ENCODE measurements at regions not wholly inside any gene's neighbourhood (a gene's known extent, or its start where the extent isn't known, plus 50 kb on each side); places are given as distances from the start of the nearest gene placed in this dataset.

DNA sequence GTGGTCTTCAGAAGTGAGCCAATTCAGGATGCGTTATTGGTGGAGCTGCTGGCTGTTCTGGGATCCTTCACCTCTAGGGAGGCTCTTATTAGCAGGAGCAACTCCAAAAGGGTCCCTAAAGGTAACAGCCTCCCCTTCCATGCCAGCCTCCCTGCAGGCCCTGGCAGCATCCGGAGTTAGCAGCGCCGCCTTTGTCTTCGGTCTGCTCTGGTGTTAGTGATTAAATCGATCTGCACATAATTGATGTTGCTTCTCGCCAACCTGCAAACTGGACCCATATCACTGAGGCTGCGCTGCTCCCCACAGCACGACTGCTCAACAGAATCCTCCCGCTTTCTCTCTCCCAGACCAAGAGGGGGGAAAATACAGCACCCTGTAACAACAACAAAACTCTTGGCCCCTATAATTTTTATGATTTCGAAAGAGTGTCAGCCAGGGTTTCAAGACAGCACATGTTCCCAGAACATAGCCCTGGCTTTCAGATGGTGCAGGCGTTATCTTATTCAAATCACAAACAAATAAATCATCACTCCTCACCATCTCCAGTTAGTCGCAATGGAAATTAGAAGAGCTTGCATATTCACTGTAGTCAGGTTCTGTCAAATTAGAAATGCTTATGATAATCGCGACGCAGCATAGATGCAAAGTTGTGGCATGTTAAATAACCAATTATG, 76.0 kb downstream of the IRX3 start:
- TF ChIP-seq POLR2A (IDR thresholded peaks at IDR 0.05) (no peak), EP300 (IDR thresholded peaks at IDR 0.05) (no peak)
- TF ChIP-seq, protein P1, sequence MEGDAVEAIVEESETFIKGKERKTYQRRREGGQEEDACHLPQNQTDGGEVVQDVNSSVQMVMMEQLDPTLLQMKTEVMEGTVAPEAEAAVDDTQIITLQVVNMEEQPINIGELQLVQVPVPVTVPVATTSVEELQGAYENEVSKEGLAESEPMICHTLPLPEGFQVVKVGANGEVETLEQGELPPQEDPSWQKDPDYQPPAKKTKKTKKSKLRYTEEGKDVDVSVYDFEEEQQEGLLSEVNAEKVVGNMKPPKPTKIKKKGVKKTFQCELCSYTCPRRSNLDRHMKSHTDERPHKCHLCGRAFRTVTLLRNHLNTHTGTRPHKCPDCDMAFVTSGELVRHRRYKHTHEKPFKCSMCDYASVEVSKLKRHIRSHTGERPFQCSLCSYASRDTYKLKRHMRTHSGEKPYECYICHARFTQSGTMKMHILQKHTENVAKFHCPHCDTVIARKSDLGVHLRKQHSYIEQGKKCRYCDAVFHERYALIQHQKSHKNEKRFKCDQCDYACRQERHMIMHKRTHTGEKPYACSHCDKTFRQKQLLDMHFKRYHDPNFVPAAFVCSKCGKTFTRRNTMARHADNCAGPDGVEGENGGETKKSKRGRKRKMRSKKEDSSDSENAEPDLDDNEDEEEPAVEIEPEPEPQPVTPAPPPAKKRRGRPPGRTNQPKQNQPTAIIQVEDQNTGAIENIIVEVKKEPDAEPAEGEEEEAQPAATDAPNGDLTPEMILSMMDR (IDR thresholded peaks at IDR 0.05), result no peak
- H3K36me3 ChIP-seq, result no peaks in the 10 kb centered on the region
- H3K27ac ChIP-seq, result no peak overlapping the region
- H3K9me3 ChIP-seq, result no peaks in the 10 kb centered on the region
- no peaks in the 10 kb centered on the region for H3K4me1 ChIP-seq
- no peak overlapping the region for H3K4me3 ChIP-seq
- no peak for DNase-seq (ENCODE audit: low spot score in 2 of 2)
- WGBS, 2 donors, result 81 to 84% methylated on average over 16 of the region's 16 CpGs
- H3K27me3 ChIP-seq, result no peaks in the 10 kb centered on the region

DNA sequence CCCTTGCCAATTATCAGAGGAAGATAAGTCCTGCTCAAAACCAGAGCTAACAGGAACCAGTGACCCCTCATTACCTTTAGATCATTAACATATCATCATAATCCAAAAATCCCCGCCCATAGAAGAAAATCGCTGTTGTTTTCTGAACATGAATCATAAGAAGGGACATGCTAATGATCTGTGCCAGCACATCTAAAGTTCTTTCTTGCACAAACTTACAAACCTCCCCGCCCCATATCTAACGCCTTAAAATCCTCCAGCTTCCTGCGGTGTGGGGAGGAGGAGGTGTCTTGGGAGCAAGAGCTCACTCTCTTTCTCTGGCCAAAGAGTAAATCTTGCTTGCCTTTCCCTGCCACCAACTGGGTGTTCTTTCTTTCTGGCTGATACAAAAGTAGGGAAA, 78.3 kb downstream of the IRX3 start:
- H3K4me1 ChIP-seq, result no peaks in the 10 kb centered on the region
- DNase-seq (ENCODE audit: low spot score in 2 of 2), result no peak
- 48 to 61% methylated on average over 5 of the region's 5 CpGs for WGBS, 2 donors

DNA sequence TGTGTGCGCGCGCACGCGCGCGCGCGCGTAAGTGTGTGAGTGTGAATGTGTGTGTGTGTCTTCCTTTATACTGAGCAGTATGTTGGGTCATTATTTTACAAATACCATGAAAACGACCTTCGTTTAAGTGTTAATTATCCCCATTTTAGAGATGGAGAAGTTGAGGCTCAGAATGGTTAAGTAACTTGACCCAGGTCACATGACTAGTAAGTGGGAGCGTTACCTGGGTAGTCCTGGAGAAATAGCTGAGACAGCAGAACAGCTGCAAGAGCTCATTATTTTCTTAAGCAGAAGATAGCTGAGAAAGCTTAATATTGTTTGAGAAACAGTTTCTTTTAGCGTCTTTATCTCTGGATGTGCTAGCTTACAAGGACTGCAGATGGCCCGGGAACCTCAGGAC, 78.8 kb downstream of the IRX3 start:
- TF ChIP-seq, protein P1 (IDR thresholded peaks at IDR 0.05), result no peak
- TF ChIP-seq POLR2A (IDR thresholded peaks at IDR 0.05) (no peak), EP300 (IDR thresholded peaks at IDR 0.05) (no peak)
- Histone ChIP-seq H3K36me3 (no peaks in the 10 kb centered on the region), H3K27ac (no peak overlapping the region), H3K4me3 (no peak overlapping the region), H3K9me3 (no peaks in the 10 kb centered on the region), H3K27me3 (no peaks in the 10 kb centered on the region), H3K4me1 (no peaks in the 10 kb centered on the region)
- WGBS, 2 donors, result 76 to 78% methylated on average over 15 of the region's 15 CpGs
- no peak for DNase-seq (ENCODE audit: low spot score in 2 of 2)

More for the DNA sequence above, 78.3 kb downstream of the IRX3 start:
- Histone ChIP-seq H3K4me3 (no peak overlapping the region), H3K36me3 (no peaks in the 10 kb centered on the region), H3K27ac (no peak overlapping the region), H3K9me3 (no peaks in the 10 kb centered on the region), H3K27me3 (no peaks in the 10 kb centered on the region)
- TF ChIP-seq EP300 (IDR thresholded peaks at IDR 0.05) (no peak), POLR2A (IDR thresholded peaks at IDR 0.05) (no peak)
- TF ChIP-seq, protein P1 (IDR thresholded peaks at IDR 0.05), result no peak

DNA sequence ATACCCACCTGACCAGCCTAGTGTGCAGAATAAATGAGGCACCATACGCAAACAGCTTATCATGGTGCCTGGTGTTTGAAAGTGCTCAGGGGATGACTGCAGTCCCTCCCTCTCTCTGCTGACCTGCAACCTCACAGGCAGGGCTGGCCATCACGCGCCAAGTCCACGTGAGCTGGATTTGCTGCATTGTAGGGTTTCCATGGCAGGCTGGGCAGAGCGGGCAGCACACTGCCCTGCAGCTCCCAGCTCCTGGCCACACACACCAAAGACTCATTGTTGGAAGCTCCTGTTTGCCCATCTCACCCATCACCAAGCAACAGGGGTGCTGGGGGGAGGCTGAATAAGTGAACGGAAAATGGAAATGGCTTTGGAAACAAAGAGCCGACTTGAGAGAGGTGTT, 81.8 kb downstream of the IRX3 start:
- no peak for DNase-seq (ENCODE audit: low spot score in 2 of 2)
- no peaks in the 10 kb centered on the region for H3K27me3 ChIP-seq
- no peaks in the 10 kb centered on the region for H3K4me1 ChIP-seq
- H3K36me3 ChIP-seq, result no peaks in the 10 kb centered on the region
- 76% methylated on average over 7 of the region's 7 CpGs for WGBS, 2 donors
- H3K9me3 ChIP-seq, result no peaks in the 10 kb centered on the region
- H3K27ac ChIP-seq, result no peak overlapping the region
- no peak overlapping the region for H3K4me3 ChIP-seq
- TF ChIP-seq POLR2A (IDR thresholded peaks at IDR 0.05) (no peak), EP300 (IDR thresholded peaks at IDR 0.05) (no peak)
- TF ChIP-seq, protein P1 (IDR thresholded peaks at IDR 0.05), result no peak

DNA sequence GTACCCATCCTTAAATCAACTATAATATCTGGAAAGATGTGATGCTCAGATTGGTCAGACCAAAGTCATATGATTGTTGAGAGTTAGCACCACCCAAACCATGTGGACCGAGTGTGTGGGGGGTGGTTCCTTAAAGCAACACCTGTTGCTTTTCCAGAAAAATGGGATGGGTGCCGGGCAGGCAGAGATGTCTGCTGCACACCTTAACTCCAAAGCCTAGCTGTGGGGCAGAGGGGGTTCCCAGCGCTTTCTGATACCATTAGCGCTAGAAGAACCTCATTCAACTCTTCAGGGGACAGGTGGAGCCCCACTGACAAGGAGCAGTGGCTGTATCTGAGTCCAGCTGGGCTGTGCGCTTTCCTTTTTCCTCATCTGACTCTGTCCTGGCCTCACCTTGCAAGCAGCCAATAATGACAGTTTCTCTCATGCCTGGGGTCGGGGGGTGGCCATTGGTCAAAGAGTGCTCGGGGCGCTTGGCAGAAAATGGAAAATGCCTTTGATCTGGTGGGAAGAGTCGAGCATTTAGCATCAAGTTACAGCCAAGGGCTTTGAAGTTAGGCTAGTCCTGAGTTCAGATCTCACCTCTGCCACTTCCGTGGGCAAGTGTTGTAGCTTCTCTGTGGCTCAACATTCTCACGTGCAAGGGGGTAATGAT, 82.6 kb downstream of the IRX3 start:
- no peaks in the 10 kb centered on the region for H3K9me3 ChIP-seq
- H3K27me3 ChIP-seq, result no peaks in the 10 kb centered on the region
- no peaks in the 10 kb centered on the region for H3K36me3 ChIP-seq
- no peak overlapping the region for H3K27ac ChIP-seq
- no peak overlapping the region for H3K4me3 ChIP-seq
- TF ChIP-seq EP300 (IDR thresholded peaks at IDR 0.05), result no peak
- no peak for TF ChIP-seq POLR2A (IDR thresholded peaks at IDR 0.05)
- TF ChIP-seq, protein P1 (IDR thresholded peaks at IDR 0.05), result no peak
- WGBS, 2 donors, result 67 to 76% methylated on average over 8 to 11 of the region's 11 CpGs
- DNase-seq (ENCODE audit: low spot score in 2 of 2), result no peak
- H3K4me1 ChIP-seq, result no peaks in the 10 kb centered on the region

All from tibial nerve (tissue), 4 donors.